NAMALWA (cell line): ENCODE measurements at regions not wholly inside any gene's neighbourhood (a gene's known extent, or its start where the extent isn't known, plus 50 kb on each side); places are given as distances from the start of the nearest gene placed in this dataset.

Experiments
- DNase-seq: peaks from one replicate; pipeline ENCODE4 v3.0.0-alpha.2; 2015; ENCODE audit warnings: low spot score

DNA sequence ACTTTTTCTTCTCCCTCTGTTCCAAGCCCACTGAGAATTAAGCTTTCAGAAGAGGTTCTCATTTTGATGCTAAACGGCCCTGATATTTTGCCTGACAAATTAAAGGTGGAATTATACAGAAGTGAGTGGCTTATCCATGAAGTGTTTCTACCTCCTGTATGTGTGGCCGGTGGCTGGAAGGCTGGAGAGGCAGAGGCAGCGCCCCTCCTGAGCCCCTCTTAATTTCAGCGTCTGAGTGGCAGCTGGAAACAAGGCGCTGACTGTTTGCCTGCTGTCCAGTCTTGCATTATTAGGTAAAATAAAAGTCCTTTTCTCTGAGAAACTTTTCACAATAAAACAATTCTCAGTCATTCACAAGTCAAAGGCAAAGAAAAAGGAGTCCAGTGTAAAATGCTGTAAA, 685.7 kb downstream of the MCTP2 start:
- no peak for DNase-seq

DNA sequence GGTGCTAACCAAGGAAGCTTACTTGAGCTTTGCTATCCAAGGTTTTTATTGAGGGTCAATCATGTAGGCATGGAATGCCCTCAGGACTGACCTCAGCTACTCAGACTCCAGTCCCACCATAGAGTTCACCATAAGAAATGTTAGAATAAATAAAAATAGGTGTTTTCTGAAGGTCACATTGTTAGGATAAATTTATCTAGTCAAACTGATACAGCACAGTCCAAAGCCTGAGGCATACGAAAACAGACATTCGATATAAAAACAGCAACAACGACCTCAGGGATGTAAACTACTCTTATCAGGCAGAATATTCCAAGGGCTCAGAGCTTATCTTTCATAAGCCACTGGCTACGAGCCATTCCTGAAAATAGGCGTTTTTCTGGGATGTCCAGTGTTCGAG, 690.6 kb downstream of the MCTP2 start:
- DNase-seq, result no peak

DNA sequence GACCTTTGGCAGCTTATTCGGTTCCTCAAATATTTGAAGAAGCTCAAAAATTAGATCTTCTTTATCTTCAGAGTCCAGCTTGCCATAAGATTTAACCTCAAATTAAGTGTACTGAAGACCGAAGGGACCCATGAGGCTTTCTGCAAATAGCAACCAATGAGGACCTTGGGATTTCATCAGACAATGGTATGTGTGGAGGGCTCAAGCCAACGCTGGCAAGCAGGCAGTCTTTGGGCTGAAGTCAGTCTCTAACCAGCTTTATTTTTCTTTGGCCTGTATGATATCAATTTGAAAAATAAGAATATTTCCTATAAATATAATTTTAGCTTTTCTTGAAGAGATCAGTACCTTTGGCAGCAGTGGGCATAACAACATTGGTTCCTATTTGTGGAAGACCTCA, 692.7 kb downstream of the MCTP2 start:
- DNase-seq, result no peak

DNA sequence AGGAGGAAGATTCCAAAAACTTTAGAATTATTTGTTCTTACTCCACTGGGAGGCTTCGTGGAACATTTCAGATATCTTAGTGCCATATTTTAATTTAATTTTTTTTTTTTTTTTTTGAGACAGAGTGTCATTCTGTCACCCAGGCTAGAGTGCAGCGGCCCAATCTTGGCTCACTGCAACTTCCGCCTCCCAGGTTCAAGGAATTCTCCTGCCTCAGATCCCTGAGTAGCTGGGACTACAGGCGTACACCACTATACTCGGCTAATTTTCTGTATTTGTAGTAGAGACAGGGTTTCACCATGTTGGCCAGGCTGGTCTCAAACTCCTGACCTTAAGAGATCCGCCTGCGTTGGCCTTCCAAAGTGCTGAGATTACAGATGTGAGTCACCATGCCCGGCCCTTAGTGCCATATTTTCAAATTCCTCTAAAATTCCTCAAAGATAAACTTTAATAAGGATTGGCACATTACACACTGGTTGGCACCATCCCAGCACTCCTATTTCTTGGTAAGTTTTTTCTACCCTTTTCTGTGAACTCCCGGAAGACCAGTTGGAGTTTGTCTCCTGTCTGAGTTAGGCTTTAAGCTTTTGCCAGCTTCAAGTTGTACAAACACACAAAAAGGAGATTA, 693.7 kb downstream of the MCTP2 start:
- no peak for DNase-seq

DNA sequence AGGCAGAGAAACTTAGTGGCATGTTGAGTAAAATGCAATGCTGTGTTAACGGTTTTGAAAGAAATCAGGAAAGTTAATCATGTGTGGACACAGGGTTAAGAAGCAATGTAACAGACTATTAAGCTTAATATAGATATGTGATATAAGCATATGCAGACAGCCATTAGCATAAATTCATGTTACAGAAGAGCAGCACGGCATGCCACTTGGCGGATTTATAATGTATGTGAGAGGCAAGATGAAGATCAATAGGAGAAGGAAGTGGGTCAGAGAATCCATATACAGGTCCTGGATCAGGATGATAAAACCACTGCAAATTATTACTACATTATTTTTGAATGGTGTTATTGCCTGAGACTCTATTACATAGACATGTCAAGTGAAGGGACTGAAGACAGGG, 694.3 kb downstream of the MCTP2 start:
- DNase-seq, result no peak

DNA sequence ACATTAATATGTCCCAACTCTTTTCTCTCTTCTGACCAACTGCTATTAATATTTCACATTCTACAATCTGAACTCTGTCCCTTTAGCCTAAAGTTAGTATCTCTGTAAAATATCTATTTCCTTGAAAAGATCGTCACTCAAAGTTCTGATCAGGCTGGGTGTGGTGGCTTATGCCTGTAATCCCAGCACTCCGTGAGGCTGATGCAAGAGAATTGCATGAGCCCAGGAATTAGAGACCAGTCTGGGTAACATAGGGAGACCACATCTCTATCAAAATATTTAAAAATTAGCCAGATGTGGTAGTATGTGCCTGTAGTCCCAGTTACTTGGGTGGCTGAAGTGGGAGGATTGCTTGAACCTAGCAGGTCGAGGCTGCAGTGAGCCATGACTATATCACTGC, 695.6 kb downstream of the MCTP2 start:
- no peak for DNase-seq

DNA sequence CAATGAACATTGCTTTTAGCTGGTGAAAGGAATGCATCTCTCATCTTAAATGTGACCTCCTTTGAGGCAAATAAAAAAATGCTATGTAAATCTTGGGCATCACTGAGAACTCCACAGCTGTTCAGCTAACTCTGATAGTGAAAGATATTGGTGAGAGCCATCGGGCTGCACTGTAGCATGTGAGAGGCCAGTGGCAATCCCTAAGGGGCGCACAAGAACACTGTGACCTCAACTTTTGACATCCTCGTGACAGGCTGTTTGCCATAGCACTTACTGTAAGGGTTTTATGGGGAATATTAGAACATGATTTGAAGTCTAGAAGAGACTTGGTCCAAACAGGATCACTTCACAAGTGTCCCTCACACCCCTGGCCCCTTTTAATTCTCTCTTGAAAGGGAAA, 697.9 kb downstream of the MCTP2 start:
- DNase-seq, result no peak

DNA sequence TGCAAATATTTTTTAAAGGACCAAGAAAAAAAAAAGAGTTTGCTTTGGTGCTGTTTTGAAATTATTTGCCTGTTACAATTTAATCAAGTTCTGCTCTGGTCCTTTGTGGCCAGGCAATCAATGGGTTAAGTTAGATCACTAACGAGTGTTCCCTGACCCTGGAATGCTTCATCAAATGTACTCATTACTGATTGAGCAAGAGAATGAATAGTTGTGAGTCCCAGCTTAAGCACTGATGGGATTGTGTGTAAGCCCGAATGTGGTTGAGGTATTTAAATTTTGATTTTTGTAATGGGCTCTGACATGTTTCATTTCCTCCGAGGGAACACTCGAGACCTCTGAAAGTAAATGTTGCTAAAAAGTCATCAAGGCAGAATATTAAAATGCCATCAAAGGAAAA, 699.1 kb downstream of the MCTP2 start:
- DNase-seq, result no peak

DNA sequence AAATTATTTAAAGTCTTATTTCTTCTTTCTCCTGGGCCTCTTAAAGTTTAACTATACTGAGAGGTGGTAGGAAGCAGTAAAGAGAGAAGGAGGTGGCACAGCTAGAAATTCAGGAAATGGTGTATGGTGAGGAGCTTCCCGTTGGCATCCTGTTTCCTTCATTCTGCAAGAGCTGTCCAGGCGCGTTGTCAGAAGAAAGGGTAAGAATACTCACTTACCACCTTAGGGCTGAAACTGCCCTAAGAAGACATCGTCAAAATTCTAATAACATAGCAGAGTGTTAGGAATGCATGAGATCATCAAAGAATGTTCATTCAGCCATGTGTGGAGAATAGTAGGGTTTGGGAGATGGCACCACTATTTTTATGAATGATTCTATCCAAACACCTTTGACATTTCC, 699.6 kb downstream of the MCTP2 start:
- no peak for DNase-seq

DNA sequence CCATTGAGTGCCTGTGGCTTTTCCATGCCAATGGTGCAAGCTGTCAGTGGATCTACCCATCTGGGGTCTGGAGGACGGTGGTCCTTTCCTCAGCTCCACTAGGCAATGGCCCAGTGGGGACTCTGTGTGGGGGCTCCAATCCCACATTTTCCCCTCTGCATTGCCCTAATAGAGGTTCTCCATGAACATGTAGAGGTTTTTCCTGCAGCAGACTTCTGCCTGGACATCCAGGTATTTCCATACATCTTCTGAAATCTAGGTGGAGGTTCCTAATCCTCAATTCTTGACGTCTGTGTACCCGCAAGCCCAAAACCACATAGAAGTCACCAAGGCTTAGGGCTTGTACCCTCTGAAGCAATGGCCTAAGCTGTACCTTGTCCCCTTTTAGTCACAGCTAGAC, 703.1 kb downstream of the MCTP2 start:
- DNase-seq, result no peak

DNA sequence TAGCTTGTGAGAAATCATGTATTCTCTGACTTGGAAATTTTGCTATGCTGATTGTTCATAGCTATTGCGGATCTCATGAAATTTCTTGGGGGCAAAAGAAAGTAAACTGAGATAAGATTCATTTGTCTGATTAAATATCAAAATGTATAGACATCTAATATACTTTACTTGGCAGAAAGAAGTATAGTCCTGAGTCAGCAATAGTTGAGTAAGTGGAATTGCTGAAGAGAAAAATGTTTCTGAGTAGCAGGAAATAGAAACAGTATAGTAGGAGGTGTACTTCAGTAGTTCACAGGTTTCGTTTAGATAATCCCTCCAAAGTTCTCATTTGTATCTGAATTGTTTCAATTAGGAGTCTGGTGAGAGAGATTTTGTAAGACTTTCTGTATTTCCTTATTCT, 705.9 kb downstream of the MCTP2 start:
- no peak for DNase-seq

DNA sequence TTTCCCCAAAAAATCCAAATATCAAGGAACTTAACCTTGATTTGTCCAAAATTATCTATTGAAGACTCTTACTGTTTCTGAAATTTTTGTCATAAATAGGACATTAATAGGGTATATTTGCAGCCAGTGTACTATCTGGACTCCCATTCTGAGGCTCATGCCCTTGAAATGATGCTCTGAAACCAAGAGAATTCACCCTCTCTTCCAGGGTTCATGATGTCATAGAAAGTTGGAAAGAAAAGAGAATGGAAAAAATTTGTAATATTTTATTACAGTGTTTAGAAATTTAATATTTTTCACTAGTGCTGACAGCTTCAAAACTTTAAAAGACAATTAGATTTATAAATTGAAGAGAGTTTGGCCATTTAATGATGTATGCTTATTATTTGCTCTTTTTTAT, 712.5 kb downstream of the MCTP2 start:
- no peak for DNase-seq

DNA sequence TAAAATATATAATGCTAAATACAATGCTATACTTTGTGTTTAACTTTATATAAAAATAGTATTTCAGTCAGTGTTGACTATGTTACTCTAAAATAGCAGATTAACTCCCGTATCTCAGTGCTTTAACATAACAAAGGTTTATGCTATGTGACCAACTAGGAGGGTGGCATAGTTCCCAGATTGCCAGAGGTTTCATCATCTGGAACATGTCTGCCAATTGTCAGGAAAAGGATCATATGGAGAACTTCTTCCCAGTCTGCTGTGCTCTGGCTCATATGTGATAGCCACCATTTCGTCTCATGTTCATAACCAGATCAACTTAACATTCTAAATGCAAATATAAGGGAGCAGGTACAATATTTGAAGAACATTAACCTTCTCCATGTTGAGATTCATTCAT, 720.2 kb downstream of the MCTP2 start:
- no peak for DNase-seq

DNA sequence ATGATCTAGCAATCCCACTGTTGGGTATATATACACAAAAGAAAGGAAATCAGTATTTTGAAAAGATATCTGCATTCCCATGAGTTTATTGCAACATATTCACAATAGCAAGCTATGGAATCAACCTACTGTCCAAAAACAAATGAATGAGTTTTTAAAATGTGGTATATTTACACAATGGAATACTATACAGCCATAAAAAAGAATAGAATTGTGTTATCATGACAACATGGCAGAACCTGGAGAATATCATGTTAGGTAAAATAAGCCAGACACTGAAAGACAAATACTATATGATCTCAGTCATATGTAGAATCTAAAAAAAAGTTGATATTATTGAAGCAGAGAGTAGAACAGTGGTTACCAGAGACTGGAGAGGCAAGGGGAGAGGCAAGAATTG, 732.6 kb downstream of the MCTP2 start:
- DNase-seq, result no peak

DNA sequence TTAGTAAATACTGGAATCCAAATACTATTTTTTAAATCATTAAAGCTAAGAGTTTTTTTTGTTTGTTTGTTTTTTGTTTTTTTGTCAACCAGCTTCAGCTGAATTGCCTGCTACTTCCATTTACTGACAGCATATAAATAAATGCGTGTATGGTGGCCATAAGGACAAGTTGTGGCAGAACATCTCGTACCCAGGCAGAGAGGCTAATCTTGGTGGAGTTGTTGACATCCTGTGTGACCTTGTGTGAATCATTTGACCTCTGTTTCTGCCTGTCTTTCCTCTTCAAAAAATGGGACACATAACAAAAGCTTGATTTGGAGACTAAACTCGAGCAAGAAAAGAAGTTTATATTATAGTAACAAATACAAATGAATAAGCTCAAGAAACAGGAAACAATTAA, 734.2 kb downstream of the MCTP2 start:
- no peak for DNase-seq

DNA sequence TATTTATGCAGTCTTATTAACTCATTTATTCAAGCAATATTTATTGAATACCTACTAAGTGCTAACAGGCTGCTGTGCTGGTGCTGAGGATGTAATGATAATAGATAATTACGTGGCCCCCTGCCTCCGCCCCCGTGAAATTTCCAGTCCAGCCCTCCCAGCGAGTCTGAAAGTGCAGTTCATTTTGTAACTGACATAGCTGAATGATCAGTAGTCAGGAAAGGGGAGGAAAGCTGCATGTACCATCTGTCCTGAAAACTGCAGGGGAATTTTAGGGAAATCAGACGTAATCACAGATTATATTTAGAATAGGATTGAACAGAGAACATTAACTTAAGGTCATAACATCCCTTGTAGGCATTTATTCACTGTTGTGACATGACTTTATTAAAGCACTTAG, 736.8 kb downstream of the MCTP2 start:
- no peak for DNase-seq

DNA sequence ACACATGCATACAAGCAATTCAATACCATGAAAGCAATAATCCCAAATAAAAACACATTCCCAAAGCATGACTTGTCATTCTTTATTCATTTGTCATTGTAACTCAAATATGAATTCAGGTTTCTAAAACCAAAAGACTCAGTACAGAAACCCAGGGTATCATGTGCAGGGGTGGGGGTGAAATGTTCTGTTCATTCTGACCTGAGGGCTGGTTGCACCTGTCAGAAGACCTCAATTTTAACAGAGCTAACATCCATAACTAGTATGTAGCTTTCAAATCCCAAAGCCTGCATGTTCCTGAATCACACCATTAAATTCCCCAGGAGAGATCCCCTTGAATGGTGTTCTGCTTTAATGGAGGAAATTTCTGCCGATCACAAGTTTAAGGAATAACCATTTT, 738.7 kb downstream of the MCTP2 start:
- DNase-seq, result no peak

DNA sequence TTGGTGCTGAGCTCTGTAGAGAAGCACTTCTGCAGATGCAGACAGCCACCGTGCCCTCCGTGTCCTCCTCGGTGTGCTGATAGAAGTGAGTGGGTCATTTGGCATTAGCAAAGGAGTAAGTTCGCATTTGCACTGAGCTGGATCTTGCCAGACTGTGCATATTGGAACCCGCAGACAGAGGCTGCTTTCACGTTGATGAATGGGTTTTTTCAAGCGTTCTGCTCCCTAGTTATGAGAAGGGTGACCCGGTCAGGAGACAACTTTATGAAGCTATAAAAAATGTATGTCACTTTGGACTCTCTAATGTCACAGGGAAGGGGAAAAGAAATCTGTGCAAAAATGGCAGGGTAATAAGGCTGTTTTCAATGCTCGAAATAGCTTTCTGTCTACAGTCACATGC, 739.4 kb downstream of the MCTP2 start:
- DNase-seq, result no peak

DNA sequence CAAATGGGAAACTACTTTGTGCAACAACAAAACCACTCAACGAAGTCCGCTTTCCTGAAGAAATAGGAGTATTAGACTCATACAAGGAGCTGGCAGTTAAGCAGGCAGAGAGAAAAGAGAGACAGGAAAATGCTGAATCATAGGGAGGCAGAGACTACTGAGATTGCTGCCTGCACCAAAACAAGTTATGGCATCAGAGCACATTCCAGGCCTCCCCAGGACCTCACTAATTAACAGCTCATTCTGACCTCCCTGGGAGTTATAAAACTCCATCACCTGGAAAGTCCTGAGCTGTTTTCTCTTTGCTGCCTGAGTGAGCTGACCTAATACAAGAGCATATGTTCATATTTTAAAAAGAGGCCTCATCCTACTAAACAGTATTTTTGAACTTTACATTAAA, 741.0 kb downstream of the MCTP2 start:
- DNase-seq, result no peak

DNA sequence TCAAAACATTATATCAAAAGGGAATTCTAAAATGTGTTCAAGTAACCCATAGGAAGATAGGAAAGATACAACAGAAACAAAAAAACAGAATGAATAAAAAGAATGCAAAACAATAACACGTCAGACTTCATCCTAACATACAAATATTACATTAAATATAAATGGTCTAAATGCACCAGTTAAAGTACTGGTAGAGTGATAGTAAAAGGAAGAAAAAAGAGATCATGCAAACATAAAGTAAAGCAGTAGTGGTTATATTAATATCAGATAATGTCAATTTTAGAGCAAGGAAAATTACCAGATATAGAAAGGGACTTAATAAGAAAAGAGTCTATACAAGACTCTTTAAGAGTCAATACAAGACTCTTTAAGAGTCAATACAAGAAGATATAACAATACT, 755.7 kb downstream of the MCTP2 start:
- no peak for DNase-seq

DNA sequence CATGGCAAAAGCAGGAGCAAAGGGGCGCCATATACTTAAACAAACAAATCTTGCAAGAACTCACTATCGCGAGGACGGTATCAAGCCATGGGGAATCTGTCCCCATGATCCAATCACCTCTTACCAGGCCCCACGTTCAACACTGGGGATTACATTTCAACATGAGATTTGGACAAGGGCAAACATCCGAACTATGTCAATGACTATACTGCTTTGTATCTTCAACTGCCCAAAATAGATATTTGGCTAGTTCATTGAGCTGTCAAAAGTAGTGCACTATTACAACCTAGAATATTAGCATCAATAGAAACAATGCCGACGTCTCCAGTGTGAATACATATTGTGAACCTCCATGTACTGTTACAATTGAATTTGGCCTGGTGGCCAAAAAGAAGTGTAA, 760.4 kb downstream of the MCTP2 start:
- DNase-seq, result no peak

DNA sequence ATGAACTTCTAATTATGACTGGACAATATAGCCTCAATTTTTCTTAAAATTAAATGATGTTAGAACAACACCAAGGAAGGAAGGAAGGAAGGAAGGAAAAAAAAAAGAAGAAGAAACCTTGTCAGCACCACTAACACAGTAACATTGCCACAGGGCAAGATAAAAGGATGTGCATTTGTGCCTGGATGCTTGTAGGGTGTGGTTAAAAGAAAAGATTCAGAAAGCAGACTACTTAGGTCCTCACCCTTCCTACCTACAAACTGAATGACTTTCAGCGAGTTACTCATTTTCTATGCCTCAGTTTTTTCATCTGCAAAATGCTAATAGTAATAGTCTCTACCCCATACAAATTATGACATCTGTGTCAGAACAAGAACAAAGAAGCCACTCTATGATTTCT, 778.3 kb downstream of the MCTP2 start:
- no peak for DNase-seq

DNA sequence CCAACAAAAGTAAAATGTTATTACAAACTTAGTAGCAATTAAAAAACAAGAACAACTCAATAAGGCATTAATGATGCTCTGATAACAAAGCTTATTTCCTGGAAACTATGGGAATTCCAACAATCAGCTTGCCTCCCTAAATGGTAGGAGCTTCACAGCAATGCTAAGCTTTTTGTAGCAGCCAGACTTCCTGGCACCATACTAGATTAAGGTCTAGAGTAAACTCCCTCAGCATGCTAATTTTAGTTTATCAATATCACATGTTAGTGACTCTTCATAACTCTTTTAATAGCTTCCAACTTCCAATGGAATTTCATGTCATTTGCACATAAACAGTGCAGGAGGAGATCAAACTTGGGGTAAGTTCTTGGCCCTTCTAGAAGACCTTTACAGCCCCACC, 782.0 kb downstream of the MCTP2 start:
- DNase-seq, result no peak

DNA sequence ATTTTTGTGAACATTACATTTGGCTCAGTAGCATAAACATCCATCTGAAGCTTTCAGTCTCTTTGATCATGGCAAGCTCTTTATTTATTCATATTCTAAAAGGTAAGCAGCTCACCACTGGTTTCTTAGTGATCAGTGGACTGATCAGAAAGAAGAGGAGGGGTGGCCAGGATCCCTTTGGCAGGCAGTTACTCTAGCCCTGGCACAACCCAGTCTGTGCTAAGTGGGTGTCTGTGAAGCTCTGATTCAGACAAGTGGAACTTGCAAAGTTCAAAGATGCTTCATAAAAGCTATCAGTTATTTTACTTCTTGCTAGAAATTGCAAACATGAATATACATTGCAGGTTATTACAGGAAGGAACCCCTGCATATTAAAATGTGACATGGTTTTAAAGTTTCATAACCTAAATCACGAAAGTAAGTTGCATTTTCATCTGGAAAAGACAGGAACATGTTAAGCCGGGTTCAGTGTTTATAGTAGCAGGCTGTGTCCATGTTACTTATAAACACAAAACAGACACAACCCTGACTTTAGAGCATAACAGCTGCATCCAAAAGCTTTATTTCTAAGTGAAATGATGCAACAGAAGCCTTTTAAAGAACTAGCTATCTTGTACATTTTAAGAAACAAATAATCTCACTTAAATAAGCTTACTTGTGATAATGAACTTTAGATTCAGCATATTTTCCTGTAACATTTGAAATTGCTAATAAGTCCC, 785.3 kb downstream of the MCTP2 start:
- no peak for DNase-seq
